ENCODE measurements at regions not wholly inside any gene's neighbourhood (a gene's known extent, or its start where the extent isn't known, plus 50 kb on each side); places are given as distances from the start of the nearest gene placed in this dataset.

- H3K4me3 ChIP-seq, result no peak overlapping the region
- TF ChIP-seq, protein P1, sequence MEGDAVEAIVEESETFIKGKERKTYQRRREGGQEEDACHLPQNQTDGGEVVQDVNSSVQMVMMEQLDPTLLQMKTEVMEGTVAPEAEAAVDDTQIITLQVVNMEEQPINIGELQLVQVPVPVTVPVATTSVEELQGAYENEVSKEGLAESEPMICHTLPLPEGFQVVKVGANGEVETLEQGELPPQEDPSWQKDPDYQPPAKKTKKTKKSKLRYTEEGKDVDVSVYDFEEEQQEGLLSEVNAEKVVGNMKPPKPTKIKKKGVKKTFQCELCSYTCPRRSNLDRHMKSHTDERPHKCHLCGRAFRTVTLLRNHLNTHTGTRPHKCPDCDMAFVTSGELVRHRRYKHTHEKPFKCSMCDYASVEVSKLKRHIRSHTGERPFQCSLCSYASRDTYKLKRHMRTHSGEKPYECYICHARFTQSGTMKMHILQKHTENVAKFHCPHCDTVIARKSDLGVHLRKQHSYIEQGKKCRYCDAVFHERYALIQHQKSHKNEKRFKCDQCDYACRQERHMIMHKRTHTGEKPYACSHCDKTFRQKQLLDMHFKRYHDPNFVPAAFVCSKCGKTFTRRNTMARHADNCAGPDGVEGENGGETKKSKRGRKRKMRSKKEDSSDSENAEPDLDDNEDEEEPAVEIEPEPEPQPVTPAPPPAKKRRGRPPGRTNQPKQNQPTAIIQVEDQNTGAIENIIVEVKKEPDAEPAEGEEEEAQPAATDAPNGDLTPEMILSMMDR (IDR thresholded peaks at IDR 0.05), result no peak
- no peak for TF ChIP-seq POLR2A (IDR thresholded peaks at IDR 0.05)
- no peak for DNase-seq
- H3K9me3 ChIP-seq, result no peaks in the 10 kb centered on the region
- no peaks in the 10 kb centered on the region for H3K4me1 ChIP-seq
- no peaks in the 10 kb centered on the region for H3K36me3 ChIP-seq
- no peak overlapping the region for H3K27ac ChIP-seq
- no peaks in the 10 kb centered on the region for H3K27me3 ChIP-seq
Observed at GRCh38 chr17:70934231-70934630, 764.9 kb downstream of the KCNJ2 start.

DNA sequence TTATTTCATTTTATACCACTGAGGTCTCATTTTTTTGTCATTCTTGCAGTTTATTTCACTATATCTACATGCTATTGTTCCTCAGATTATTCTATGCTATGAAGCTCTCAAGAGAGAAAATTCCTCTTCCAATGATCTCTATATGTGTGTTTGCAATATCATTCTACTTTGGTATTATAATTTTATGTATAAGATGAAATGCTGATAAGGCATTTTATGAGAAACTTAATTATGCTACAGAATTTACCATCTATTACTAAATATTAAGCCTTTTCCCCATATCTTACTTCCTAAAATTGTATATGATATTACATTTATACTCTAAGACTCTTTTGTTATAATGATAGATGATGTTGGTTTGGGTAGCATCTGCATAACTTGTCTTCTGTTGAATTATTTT is 765.5 kb downstream of the KCNJ2 start:
- H3K27me3 ChIP-seq, result no peaks in the 10 kb centered on the region
- no peak for DNase-seq
- no peak overlapping the region for H3K27ac ChIP-seq
- H3K4me1 ChIP-seq, result no peaks in the 10 kb centered on the region
- H3K9me3 ChIP-seq, result no peaks in the 10 kb centered on the region
- TF ChIP-seq POLR2A (IDR thresholded peaks at IDR 0.05), result no peak
- TF ChIP-seq, protein P1 (IDR thresholded peaks at IDR 0.05), result no peak
- no peak overlapping the region for H3K4me3 ChIP-seq
- no peaks in the 10 kb centered on the region for H3K36me3 ChIP-seq

DNA sequence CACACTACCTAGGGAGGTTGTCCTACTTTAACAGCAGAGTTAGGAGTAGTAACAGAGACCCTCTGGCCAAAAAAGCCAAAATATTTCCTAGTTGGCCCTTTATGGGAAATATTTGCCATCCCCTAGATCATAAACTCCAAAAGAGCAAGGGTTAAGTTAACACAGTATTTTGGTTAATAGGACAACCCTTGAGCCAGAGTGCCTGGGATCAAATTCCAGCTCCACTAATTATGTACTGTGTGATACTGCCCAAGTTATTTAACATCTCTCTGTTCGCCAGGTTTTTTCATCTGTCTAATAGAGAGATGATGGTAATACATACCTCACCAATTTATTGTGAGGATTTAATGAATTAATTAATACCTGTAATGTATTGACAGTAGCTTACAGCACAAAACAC is 767.4 kb downstream of the KCNJ2 start:
- TF ChIP-seq, protein P1 (IDR thresholded peaks at IDR 0.05), result no peak
- TF ChIP-seq POLR2A (IDR thresholded peaks at IDR 0.05), result no peak
- Histone ChIP-seq H3K4me1 (no peaks in the 10 kb centered on the region), H3K4me3 (no peak overlapping the region), H3K27ac (no peak overlapping the region), H3K36me3 (no peaks in the 10 kb centered on the region), H3K27me3 (no peaks in the 10 kb centered on the region), H3K9me3 (no peaks in the 10 kb centered on the region)
- no peak for DNase-seq

DNA sequence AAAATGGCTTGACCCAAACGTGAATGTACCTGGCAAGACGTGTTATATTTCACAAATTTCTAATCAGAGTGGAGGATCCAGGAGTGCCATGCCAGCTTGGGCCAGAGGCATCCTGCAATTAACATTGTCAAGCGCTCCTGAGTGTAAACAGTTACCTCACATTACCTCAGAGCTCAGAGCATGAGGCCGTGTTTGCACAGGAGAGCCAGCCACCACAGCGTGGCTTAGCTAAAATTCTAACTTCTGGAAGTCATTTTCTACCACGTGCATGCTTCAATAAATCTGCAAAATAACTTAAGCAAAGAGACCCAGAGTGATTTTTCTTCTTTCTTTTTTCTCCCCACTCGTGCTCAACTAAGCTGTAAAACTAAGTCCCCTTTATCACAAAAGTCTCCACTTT is 769.0 kb downstream of the KCNJ2 start:
- Histone ChIP-seq H3K36me3 (no peaks in the 10 kb centered on the region), H3K27me3 (no peaks in the 10 kb centered on the region), H3K27ac (no peak overlapping the region), H3K4me1 (no peaks in the 10 kb centered on the region), H3K9me3 (no peaks in the 10 kb centered on the region), H3K4me3 (no peak overlapping the region)
- TF ChIP-seq POLR2A (IDR thresholded peaks at IDR 0.05), result no peak
- TF ChIP-seq, protein P1 (IDR thresholded peaks at IDR 0.05), result no peak
- no peak for DNase-seq

DNA sequence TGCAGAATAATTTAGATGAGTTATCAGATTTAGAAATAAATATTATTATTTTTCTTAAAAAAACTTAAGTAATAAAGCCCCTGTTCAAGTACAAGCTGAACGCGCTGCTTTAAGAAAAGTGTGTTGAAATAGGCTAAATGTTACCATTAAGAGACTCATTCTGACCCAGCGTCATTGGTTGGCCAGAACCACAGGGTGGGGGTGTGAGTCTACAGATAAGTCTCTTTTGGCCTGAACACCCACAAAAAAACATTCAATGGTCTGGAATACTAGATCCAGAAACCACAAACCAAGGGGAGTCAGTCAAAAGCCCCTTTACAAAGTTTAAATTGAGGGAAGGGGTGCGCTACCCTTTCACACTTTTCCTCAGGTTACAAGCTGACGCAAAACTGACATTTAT is 776.1 kb downstream of the KCNJ2 start:
- Histone ChIP-seq H3K27ac (no peak overlapping the region), H3K36me3 (no peaks in the 10 kb centered on the region), H3K4me3 (no peak overlapping the region), H3K9me3 (no peaks in the 10 kb centered on the region), H3K27me3 (no peaks in the 10 kb centered on the region), H3K4me1 (no peaks in the 10 kb centered on the region)
- no peak for DNase-seq
- no peak for TF ChIP-seq POLR2A (IDR thresholded peaks at IDR 0.05)
- TF ChIP-seq, protein P1 (IDR thresholded peaks at IDR 0.05), result no peak

DNA sequence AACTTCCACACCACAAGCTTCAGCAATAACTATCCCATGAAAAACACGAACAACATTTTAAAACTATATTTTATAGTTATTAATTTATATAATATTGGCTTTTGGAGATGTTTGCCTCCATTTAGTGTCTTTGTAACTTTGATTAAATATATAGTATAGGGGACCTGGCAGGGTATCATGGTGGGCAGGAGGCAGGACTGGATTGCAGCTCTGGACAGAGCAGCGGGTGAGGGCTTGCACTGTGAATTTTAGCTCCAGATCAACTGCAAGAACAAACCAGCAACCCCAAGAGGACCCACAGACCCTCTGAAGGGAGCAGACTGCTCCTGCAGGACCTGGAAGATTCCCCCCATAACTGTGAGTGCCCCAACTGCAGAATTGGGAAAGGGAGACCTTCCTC is 777.9 kb downstream of the KCNJ2 start:
- Histone ChIP-seq H3K4me3 (no peak overlapping the region), H3K27me3 (no peaks in the 10 kb centered on the region), H3K36me3 (no peaks in the 10 kb centered on the region), H3K27ac (no peak overlapping the region), H3K9me3 (no peaks in the 10 kb centered on the region), H3K4me1 (no peaks in the 10 kb centered on the region)
- TF ChIP-seq POLR2A (IDR thresholded peaks at IDR 0.05), result no peak
- TF ChIP-seq, protein P1 (IDR thresholded peaks at IDR 0.05), result no peak
- no peak for DNase-seq

Measured in Peyer's patch (tissue), 4 donors.